ENCODE measurements at regions not wholly inside any gene's neighbourhood (a gene's known extent, or its start where the extent isn't known, plus 50 kb on each side); places are given as distances from the start of the nearest gene placed in this dataset.
A peak's percentile ranks its signal among the peaks of the same experiment; 100 is the strongest.

GRCh38 chr1:30253807-30254440 lies 469.5 kb downstream of the MATN1 start:
- DNase-seq (ENCODE audit: low read depth), result no peak

- DNase-seq (ENCODE audit: low read depth), result no peak
These were observed 470.0 kb downstream of the MATN1 start for GRCh38 chr1:30253361-30253760.

GRCh38 chr1:30250984-30251850 lies 472.2 kb downstream of the MATN1 start:
- no peak for DNase-seq (ENCODE audit: low read depth)

- no peak for DNase-seq (ENCODE audit: low read depth)
These were observed 472.9 kb downstream of the MATN1 start for GRCh38 chr1:30250338-30250983.

- DNase-seq (ENCODE audit: low read depth), result no peak
These were observed 473.7 kb downstream of the MATN1 start for GRCh38 chr1:30249446-30250337.

GRCh38 chr1:30248774-30249173 lies 474.6 kb downstream of the MATN1 start:
- no peak for DNase-seq (ENCODE audit: low read depth)

- DNase-seq (ENCODE audit: low read depth), result no peak
These were observed 475.0 kb downstream of the MATN1 start for GRCh38 chr1:30248373-30248772.

GRCh38 chr1:30244801-30245200 lies 478.6 kb downstream of the MATN1 start:
- no peak for DNase-seq (ENCODE audit: low read depth)

- peak; percentile 5 for DNase-seq (ENCODE audit: low read depth)
These were observed 480.5 kb downstream of the MATN1 start for GRCh38 chr1:30242722-30243457.

- DNase-seq (ENCODE audit: low read depth), result no peak
These were observed 481.2 kb downstream of the MATN1 start for GRCh38 chr1:30242168-30242567.

- no peak for DNase-seq (ENCODE audit: low read depth)
These were observed 481.7 kb downstream of the MATN1 start for GRCh38 chr1:30241681-30242080.

GRCh38 chr1:30234091-30234490 lies 489.3 kb downstream of the MATN1 start:
- no peak for DNase-seq (ENCODE audit: low read depth)

GRCh38 chr1:30232288-30232899 lies 491.0 kb downstream of the MATN1 start:
- no peak for DNase-seq (ENCODE audit: low read depth)

GRCh38 chr1:30229960-30230359 lies 493.4 kb downstream of the MATN1 start:
- no peak for DNase-seq (ENCODE audit: low read depth)

- no peak for DNase-seq (ENCODE audit: low read depth)
These were observed 493.8 kb downstream of the MATN1 start for GRCh38 chr1:30229557-30229956.

- DNase-seq (ENCODE audit: low read depth), result no peak
These were observed 496.7 kb downstream of the MATN1 start for GRCh38 chr1:30226648-30227047.

GRCh38 chr1:30225357-30225756 lies 498.0 kb downstream of the MATN1 start:
- DNase-seq (ENCODE audit: low read depth), result no peak

GRCh38 chr1:30219675-30220074 lies 503.7 kb downstream of the MATN1 start:
- no peak for DNase-seq (ENCODE audit: low read depth)

- no peak for DNase-seq (ENCODE audit: low read depth)
These were observed 504.9 kb downstream of the MATN1 start for GRCh38 chr1:30218438-30218837.

- no peak for DNase-seq (ENCODE audit: low read depth)
These were observed 506.8 kb downstream of the MATN1 start for GRCh38 chr1:30216602-30217001.

GRCh38 chr1:30213936-30214335 lies 509.4 kb downstream of the MATN1 start:
- no peak for DNase-seq (ENCODE audit: low read depth)
